Mesenchymal stem cell (in vitro differentiated cells and primary cell): ENCODE measurements at regions not wholly inside any gene's neighbourhood (a gene's known extent, or its start where the extent isn't known, plus 50 kb on each side); places are given as distances from the start of the nearest gene placed in this dataset.
"Not testable (repeated sequence)": the region's sequence is repeated elsewhere in the genome, so short reads cannot be mapped to it uniquely, and the experiment has no call there.

Experiments
- DNase-seq: peaks from one replicate; pipeline ENCODE4 v3.0.0-alpha.2; 2013
- H2AFZ ChIP-seq: one replicate; pipeline ENCODE4 v1.6.1; 2013; ENCODE audit warnings: low read depth, mild to moderate bottlenecking, control low read depth, inconsistent platforms, low read length, moderate library complexity
- H2AK5ac ChIP-seq: 2 replicates; pipeline ENCODE4 v1.6.1; 2013; ENCODE audit warnings: low read length, moderate library complexity, mild to moderate bottlenecking, inconsistent platforms; ENCODE audit not compliant: severe bottlenecking
- H2BK120ac ChIP-seq: one replicate; pipeline ENCODE4 v1.6.1; 2013; ENCODE audit warnings: low read depth, mild to moderate bottlenecking, inconsistent platforms, low read length, moderate library complexity
- H2BK12ac ChIP-seq, 2 experiments: one replicate each; pipeline ENCODE4 v1.6.1; 2013; ENCODE audit warnings: inconsistent platforms in 2 of 2, low read length in 2 of 2, mild to moderate bottlenecking in 2 of 2, moderate library complexity in 2 of 2, control low read depth in 1 of 2
- H2BK15ac ChIP-seq: one replicate; pipeline ENCODE4 v1.6.1; 2013; ENCODE audit warnings: mild to moderate bottlenecking, low read depth, inconsistent platforms; ENCODE audit not compliant: poor library complexity, severe bottlenecking
- H2BK5ac ChIP-seq: 2 replicates; pipeline ENCODE4 v1.6.1; 2013; ENCODE audit warnings: low read depth, mild to moderate bottlenecking, low read length, control low read depth, inconsistent platforms; ENCODE audit not compliant: poor library complexity, severe bottlenecking
- H3K14ac ChIP-seq, 2 experiments: one replicate each; pipeline ENCODE4 v1.6.1; 2013; ENCODE audit warnings: inconsistent platforms in 2 of 2, low read length in 2 of 2, control low read depth in 1 of 2, mild to moderate bottlenecking in 1 of 2, moderate library complexity in 1 of 2
- H3K18ac ChIP-seq, 2 experiments: one replicate each; pipeline ENCODE4 v1.6.1; 2013; ENCODE audit warnings: inconsistent platforms in 2 of 2, low read length in 2 of 2, control low read depth in 1 of 2, low read depth in 1 of 2, mild to moderate bottlenecking in 1 of 2
- H3K23ac ChIP-seq, 2 experiments: one replicate each; pipeline ENCODE4 v1.6.1; 2013; ENCODE audit warnings: inconsistent platforms in 2 of 2, low read length in 2 of 2, mild to moderate bottlenecking in 2 of 2, moderate library complexity in 2 of 2, control low read depth in 1 of 2
- H3K27ac ChIP-seq: 2 replicates; pipeline ENCODE4 v1.5.1; 2013; ENCODE audit warnings: mild to moderate bottlenecking, moderate library complexity, low read length, control low read depth, inconsistent platforms; ENCODE audit not compliant: poor library complexity, severe bottlenecking
- H3K27me3 ChIP-seq, 2 experiments: 2 replicates each; pipeline versions ENCODE4 v1.6.1 to v1.7.0; 2013; ENCODE audit warnings: low read length in 2 of 2, mild to moderate bottlenecking in 2 of 2, moderate library complexity in 2 of 2, control low read depth in 1 of 2, inconsistent platforms in 1 of 2; ENCODE audit not compliant: control insufficient read depth in 1 of 2, insufficient read depth in 1 of 2
- H3K36me3 ChIP-seq, 2 experiments: 2 replicates each; pipeline versions ENCODE4 v1.6.1 to v1.7.0; 2013; ENCODE audit warnings: low read length in 2 of 2, control low read depth in 1 of 2, inconsistent platforms in 1 of 2, low read depth in 1 of 2, mild to moderate bottlenecking in 1 of 2; ENCODE audit not compliant: insufficient read depth in 2 of 2, control insufficient read depth in 1 of 2
- H3K4ac ChIP-seq, 2 experiments: one replicate each; pipeline ENCODE4 v1.6.1; 2013; ENCODE audit warnings: inconsistent platforms in 2 of 2, low read length in 2 of 2, mild to moderate bottlenecking in 2 of 2, moderate library complexity in 2 of 2, control low read depth in 1 of 2, low read depth in 1 of 2
- H3K4me1 ChIP-seq: 2 replicates; pipeline ENCODE4 v1.6.1; 2013; ENCODE audit warnings: low read depth, low read length, control low read depth; ENCODE audit not compliant: control insufficient read depth, insufficient read depth
- H3K4me2 ChIP-seq: 2 replicates; pipeline ENCODE4 v1.6.1; 2013; ENCODE audit warnings: low read length, mild to moderate bottlenecking, inconsistent platforms; ENCODE audit not compliant: poor library complexity, severe bottlenecking
- H3K4me3 ChIP-seq, 2 experiments: 2 replicates each; pipeline versions ENCODE4 v1.5.1 to v1.7.0; 2013; ENCODE audit warnings: low read length in 2 of 2, mild to moderate bottlenecking in 2 of 2, control low read depth in 1 of 2, low read depth in 1 of 2; ENCODE audit not compliant: insufficient read depth in 1 of 2
- H3K79me1 ChIP-seq: replicated peaks from 2 replicates; pipeline ENCODE4 v1.6.1; 2013; ENCODE audit warnings: mild to moderate bottlenecking, control low read depth, low read length, inconsistent platforms; ENCODE audit not compliant: poor library complexity, severe bottlenecking
- H3K9ac ChIP-seq: 2 replicates; pipeline ENCODE4 v1.7.0; 2013; ENCODE audit warnings: mild to moderate bottlenecking, low read length, moderate library complexity
- H3K9me3 ChIP-seq: 2 replicates; pipeline ENCODE4 v1.7.0; 2013; ENCODE audit warnings: mild to moderate bottlenecking, low read length; ENCODE audit not compliant: control insufficient read depth
- H4K8ac ChIP-seq: one replicate; pipeline ENCODE4 v1.6.1; 2013; ENCODE audit warnings: inconsistent platforms, mild to moderate bottlenecking, low read length, moderate library complexity
- H4K91ac ChIP-seq: one replicate; pipeline ENCODE4 v1.6.1; 2013; ENCODE audit warnings: mild to moderate bottlenecking, low read length, inconsistent platforms
- WGBS: methylation state at CpG from one replicate; pipeline ENCODE4 v1.1.7; 2013; ENCODE audit warnings: mixed read lengths; 5-methylcytosine and 5-hydroxymethylcytosine counted together

DNA sequence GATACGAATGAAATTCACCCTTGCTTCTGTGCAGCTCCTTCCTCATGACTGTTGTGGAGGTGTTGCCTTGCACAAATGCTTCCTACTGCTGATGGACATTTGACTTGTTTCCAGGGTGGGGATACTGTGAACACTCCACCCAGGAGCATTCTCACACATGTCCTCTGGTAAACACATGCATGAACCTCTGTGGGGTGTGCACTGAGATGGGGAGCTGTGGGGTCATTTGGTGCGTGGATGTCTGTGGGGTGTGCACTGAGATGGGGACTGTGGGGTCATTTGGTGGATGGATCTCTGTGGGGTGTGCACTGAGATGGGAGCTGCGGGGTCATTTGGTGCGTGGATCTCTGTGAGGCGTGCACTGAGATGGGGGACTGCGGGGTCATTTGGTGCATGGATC is 72.9 kb upstream of the IRX4 start:
- Histone ChIP-seq H3K9ac (no peak overlapping the region), H3K18ac (no peak overlapping the region), H3K23ac (no peak overlapping the region), H3K79me1 (no peaks in the 10 kb centered on the region), H3K4me2 (no peak overlapping the region), H3K4me1 (no peaks in the 10 kb centered on the region), H2BK15ac (no peak overlapping the region), H3K4me3 (no peak overlapping the region), H4K91ac (no peak overlapping the region), H3K14ac (no peak overlapping the region), H3K9me3 (no peaks in the 10 kb centered on the region), H3K27me3 (no peaks in the 10 kb centered on the region), H4K8ac (no peak overlapping the region), H2BK12ac (no peak overlapping the region), H2BK5ac (no peak overlapping the region), H2BK120ac (no peak overlapping the region), H3K27ac (no peak overlapping the region), H3K4ac (no peak overlapping the region), H3K36me3 (no peaks in the 10 kb centered on the region), H2AK5ac (no peak overlapping the region), H2AFZ (no peak overlapping the region)
- 90% methylated on average over 6 of the region's 6 CpGs for WGBS
- DNase-seq: no peak

DNA sequence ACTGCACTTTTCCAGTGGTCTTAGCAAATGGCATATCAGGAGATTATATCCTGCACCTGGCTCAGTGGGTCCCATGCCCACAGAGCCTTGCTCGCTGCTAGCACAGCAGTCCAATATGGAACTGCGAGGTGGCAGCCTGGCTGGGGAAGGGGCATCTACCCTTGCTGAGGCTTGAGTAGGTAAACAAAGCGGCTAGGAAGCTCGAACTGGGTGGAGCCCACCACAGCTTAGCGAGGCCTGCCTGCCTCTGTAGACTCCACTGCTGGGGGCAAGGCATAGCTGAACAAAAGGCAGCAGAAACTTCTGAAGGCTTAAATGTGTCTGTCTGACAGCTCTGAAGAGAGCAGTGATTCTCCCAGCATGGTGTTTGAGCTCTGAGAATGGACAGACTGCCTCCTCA is 71.0 kb upstream of the IRX4 start:
- H3K27ac ChIP-seq, H3K14ac ChIP-seq, H3K4ac ChIP-seq, H3K27me3 ChIP-seq, H3K4me3 ChIP-seq, H3K9me3 ChIP-seq, H3K4me1 ChIP-seq, H4K91ac ChIP-seq, H2BK5ac ChIP-seq, H2BK15ac ChIP-seq, H2AK5ac ChIP-seq, DNase-seq, H3K18ac ChIP-seq, H3K36me3 ChIP-seq, H2AFZ ChIP-seq, H2BK12ac ChIP-seq, H3K79me1 ChIP-seq, H3K4me2 ChIP-seq, H3K23ac ChIP-seq, H2BK120ac ChIP-seq, H3K9ac ChIP-seq, H4K8ac ChIP-seq: not testable (repeated sequence)
- 78% methylated on average over 5 of the region's 5 CpGs for WGBS

- Histone ChIP-seq H3K4me3 (no peak overlapping the region), H3K14ac (no peak overlapping the region), H3K23ac (no peak overlapping the region), H3K27me3 (no peaks in the 10 kb centered on the region), H3K4me1 (peaks cover 2% of the 10 kb centered on the region), H3K18ac (no peak overlapping the region), H3K79me1 (no peaks in the 10 kb centered on the region), H2BK120ac (no peak overlapping the region), H2BK5ac (no peak overlapping the region), H4K8ac (no peak overlapping the region), H3K9ac (no peak overlapping the region), H2BK15ac (no peak overlapping the region), H2AK5ac (no peak overlapping the region), H4K91ac (no peak overlapping the region), H2AFZ (no peak overlapping the region), H3K36me3 (no peaks in the 10 kb centered on the region), H2BK12ac (no peak overlapping the region), H3K9me3 (no peaks in the 10 kb centered on the region), H3K27ac (no peak overlapping the region), H3K4me2 (no peak overlapping the region), H3K4ac (no peak overlapping the region)
- WGBS: 29% methylated on average over 19 of the region's 20 CpGs
- DNase-seq: no peak
Measured at GRCh38 chr5:1952444-1953099, 69.8 kb upstream of the IRX4 start.

DNA sequence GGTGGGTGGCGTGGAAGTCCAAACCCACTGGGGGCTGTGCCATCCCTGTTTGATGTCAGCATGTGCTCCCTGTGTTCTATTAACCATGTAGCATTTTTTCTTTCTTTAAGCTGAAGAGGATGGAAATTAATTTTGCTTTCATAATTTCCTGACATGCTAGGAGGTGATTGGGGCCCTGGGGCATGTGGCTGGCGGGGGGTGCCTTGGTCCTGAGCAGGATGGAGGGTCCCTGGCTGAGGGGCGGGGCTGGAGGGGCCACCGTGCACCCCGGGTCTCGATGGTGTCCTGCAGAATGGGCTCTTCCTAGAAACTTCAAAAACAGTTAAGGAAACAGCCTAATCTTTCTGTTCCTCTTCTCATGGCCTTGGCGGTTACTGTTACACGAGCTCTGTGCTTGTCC is 69.3 kb upstream of the IRX4 start:
- no peak overlapping the region for H2AK5ac ChIP-seq
- H2BK15ac ChIP-seq: no peak overlapping the region
- H3K23ac ChIP-seq: no peak overlapping the region
- no peaks in the 10 kb centered on the region for H3K36me3 ChIP-seq
- H3K4me1 ChIP-seq: peaks cover 2% of the 10 kb centered on the region
- DNase-seq: no peak
- no peak overlapping the region for H3K18ac ChIP-seq
- H3K4me2 ChIP-seq: no peak overlapping the region
- H3K9ac ChIP-seq: no peak overlapping the region
- no peak overlapping the region for H4K91ac ChIP-seq
- H2BK12ac ChIP-seq: no peak overlapping the region
- H3K27ac ChIP-seq: no peak overlapping the region
- H3K27me3 ChIP-seq: peaks cover 0 to under 1% of the 10 kb centered on the region in 2 experiments
- no peaks in the 10 kb centered on the region for H3K9me3 ChIP-seq
- no peak overlapping the region for H4K8ac ChIP-seq
- H2BK5ac ChIP-seq: no peak overlapping the region
- WGBS: 65% methylated on average over 8 of the region's 8 CpGs
- H3K4me3 ChIP-seq: no peak overlapping the region
- no peak overlapping the region for H2BK120ac ChIP-seq
- no peaks in the 10 kb centered on the region for H3K79me1 ChIP-seq
- H3K4ac ChIP-seq: no peak overlapping the region
- H2AFZ ChIP-seq: no peak overlapping the region
- H3K14ac ChIP-seq: no peak overlapping the region
